SH-SY5Y (cell line): ENCODE measurements at regions not wholly inside any gene's neighbourhood (a gene's known extent, or its start where the extent isn't known, plus 50 kb on each side); places are given as distances from the start of the nearest gene placed in this dataset.

Experiments
- GATA2 ChIP-seq: IDR thresholded peaks from 2 replicates; pipeline ENCODE4 v1.6.1; 2011; ENCODE audit warnings: mild to moderate bottlenecking, low read depth, low read length
- GATA3 ChIP-seq: IDR thresholded peaks from 2 replicates; pipeline ENCODE4 v1.6.1; 2011; ENCODE audit warnings: low read depth, mild to moderate bottlenecking, low read length, moderate library complexity

DNA sequence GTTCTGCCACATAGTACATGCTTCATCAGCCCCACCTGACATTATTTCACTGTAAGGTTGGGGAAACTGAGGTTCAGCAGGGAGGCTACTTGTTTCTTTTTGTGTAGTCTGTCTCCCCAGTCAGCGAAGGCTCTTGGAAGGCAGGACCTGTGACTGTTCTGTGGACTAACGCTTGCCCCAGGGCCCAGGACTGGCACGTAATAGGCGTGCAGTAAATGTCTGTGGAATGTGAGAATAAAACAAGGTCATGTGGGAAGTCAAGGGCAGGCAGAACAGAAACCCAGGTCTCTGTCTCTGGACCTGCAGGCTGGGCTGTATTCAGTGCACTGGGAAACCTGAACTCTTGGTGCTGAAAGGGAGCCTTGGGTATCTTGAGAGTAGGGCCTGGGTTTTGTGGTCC, 168.7 kb downstream of the RPS24 start:
- TF ChIP-seq GATA2: no peak
- no peak for TF ChIP-seq GATA3
